B cell (primary cell): ENCODE measurements at regions not wholly inside any gene's neighbourhood (a gene's known extent, or its start where the extent isn't known, plus 50 kb on each side); places are given as distances from the start of the nearest gene placed in this dataset.

ENCODE experiments used
- CTCF ChIP-seq: fragments of 200-600 bp; IDR thresholded peaks from one replicate; pipeline ENCODE4 v1.8.0; 2022; ENCODE audit warnings: antibody characterized with exemption, mild to moderate bottlenecking
- EZH2 ChIP-seq: IDR thresholded peaks from 2 replicates; pipeline ENCODE4 v1.6.1; 2012; ENCODE audit warnings: borderline replicate concordance, low read depth, mild to moderate bottlenecking, moderate library complexity, low read length; ENCODE audit not compliant: insufficient read depth, poor library complexity, severe bottlenecking

- no peak for TF ChIP-seq CTCF
- TF ChIP-seq EZH2: no peak
Measured at GRCh38 chr6:11427723-11428245, 109.8 kb upstream of the TMEM170B start.
